ENCODE measurements at regions not wholly inside any gene's neighbourhood (a gene's known extent, or its start where the extent isn't known, plus 50 kb on each side); places are given as distances from the start of the nearest gene placed in this dataset.
"Not testable (repeated sequence)": the region's sequence is repeated elsewhere in the genome, so short reads cannot be mapped to it uniquely, and the experiment has no call there.

DNA sequence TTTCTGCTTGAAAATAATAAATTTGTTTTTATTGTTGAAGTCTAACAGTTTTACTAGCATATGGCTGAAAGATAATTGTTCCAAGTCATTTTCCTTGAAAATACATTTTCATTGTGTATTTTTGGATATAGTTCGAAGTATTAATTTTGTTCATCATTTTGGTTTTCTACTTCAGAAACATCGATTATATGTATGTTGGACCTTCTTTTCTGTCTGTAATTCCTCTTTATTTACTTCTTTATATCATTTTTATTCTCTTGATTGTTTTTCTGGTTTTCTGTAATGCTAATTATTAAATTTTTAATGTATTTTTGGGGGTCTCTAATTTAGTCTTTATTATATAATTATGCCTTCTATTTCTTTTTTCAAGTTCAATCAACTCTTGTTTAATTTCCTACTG lies 407.1 kb upstream of the FRG1 start:
- peak; percentile 29 for FAIRE-seq
- H3K9me3 ChIP-seq (ENCODE audit: control insufficient read depth in 2 of 3, insufficient read depth in 1 of 3, low read length in 3 of 3): peaks cover 0 to 14% (median 0%) of the 10 kb centered on the region in 3 donors

DNA sequence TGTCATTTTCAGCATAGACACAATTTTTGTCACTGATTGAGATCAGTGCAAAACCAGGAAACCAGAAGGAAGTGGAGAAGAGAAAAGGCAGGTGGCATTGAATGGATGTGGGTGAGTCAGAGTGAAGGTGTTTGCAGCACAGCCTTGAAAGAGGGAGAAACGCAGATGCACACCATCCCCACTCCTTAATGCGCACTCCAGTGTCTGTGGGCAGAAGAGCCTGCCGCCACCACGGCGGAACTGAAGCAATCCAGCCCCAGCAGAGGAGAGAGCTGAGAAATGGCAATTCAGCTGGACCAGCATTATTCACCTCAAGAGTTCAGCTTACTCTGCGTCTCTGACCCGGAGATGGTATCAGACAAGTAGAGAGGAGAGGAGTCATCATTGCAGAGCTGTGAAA lies 393.1 kb upstream of the FRG1 start:
- Histone ChIP-seq H3K27ac (ENCODE audit: low read depth in 2 of 2, low read length in 2 of 2) (no peak overlapping the region), H3K27me3 (ENCODE audit: control insufficient read depth, insufficient read depth, low read length) (no peaks in the 10 kb centered on the region), H3K4me3 (ENCODE audit: low read length in 3 of 3) (no peak overlapping the region), H3K9me3 (ENCODE audit: control insufficient read depth in 2 of 3, insufficient read depth in 1 of 3, low read length in 3 of 3) (no peaks in the 10 kb centered on the region), H3K36me3 (ENCODE audit: control insufficient read depth in 2 of 3, insufficient read depth in 3 of 3, low read length in 3 of 3) (no peaks in the 10 kb centered on the region), H3K4me1 (ENCODE audit: control insufficient read depth in 2 of 3, insufficient read depth in 2 of 3, low read depth in 1 of 3, low read length in 3 of 3) (no peaks in the 10 kb centered on the region), H3K9ac (ENCODE audit: low read length in 3 of 3) (no peak overlapping the region)
- no peak for TF ChIP-seq CTCF (IDR thresholded peaks at IDR 0.05; ENCODE audit: borderline replicate concordance, extremely low read depth, insufficient read depth)
- intact Hi-C loops (cut with DNase I): no loop called here
- no peak for FAIRE-seq
- no peak for DNase-seq

More for the DNA sequence above, 407.1 kb upstream of the FRG1 start:
- no peak for DNase-seq
- intact Hi-C loops (cut with DNase I): no loop called here
- H3K4me1 ChIP-seq (ENCODE audit: control insufficient read depth in 2 of 3, insufficient read depth in 2 of 3, low read depth in 1 of 3, low read length in 3 of 3): no peaks in the 10 kb centered on the region
- TF ChIP-seq CTCF (IDR thresholded peaks at IDR 0.05; ENCODE audit: borderline replicate concordance, extremely low read depth, insufficient read depth): no peak
- H3K27me3 ChIP-seq (ENCODE audit: control insufficient read depth, insufficient read depth, low read length): no peaks in the 10 kb centered on the region
- no peak overlapping the region for H3K9ac ChIP-seq (ENCODE audit: low read length in 3 of 3)
- no peak overlapping the region for H3K27ac ChIP-seq (ENCODE audit: low read depth in 2 of 2, low read length in 2 of 2)
- no peaks in the 10 kb centered on the region for H3K36me3 ChIP-seq (ENCODE audit: control insufficient read depth in 2 of 3, insufficient read depth in 3 of 3, low read length in 3 of 3)
- no peak overlapping the region for H3K4me3 ChIP-seq (ENCODE audit: low read length in 3 of 3)

GRCh38 chr4:189548484-189549125 lies 392.1 kb upstream of the FRG1 start:
- Histone ChIP-seq H3K27ac (ENCODE audit: low read depth in 2 of 2, low read length in 2 of 2) (no peak overlapping the region), H3K4me1 (ENCODE audit: control insufficient read depth in 2 of 3, insufficient read depth in 2 of 3, low read depth in 1 of 3, low read length in 3 of 3) (no peaks in the 10 kb centered on the region), H3K4me3 (ENCODE audit: low read length in 3 of 3) (no peak overlapping the region), H3K9ac (ENCODE audit: low read length in 3 of 3) (no peak overlapping the region), H3K27me3 (ENCODE audit: control insufficient read depth, insufficient read depth, low read length) (no peaks in the 10 kb centered on the region), H3K9me3 (ENCODE audit: control insufficient read depth in 2 of 3, insufficient read depth in 1 of 3, low read length in 3 of 3) (no peaks in the 10 kb centered on the region), H3K36me3 (ENCODE audit: control insufficient read depth in 2 of 3, insufficient read depth in 3 of 3, low read length in 3 of 3) (no peaks in the 10 kb centered on the region)
- FAIRE-seq: no peak
- peak in 4 of 5 donors; percentile 76 to 90 (median 82) for DNase-seq
- TF ChIP-seq CTCF (IDR thresholded peaks at IDR 0.05; ENCODE audit: borderline replicate concordance, extremely low read depth, insufficient read depth): no peak
- intact Hi-C loops (cut with DNase I): no loop called here

DNA sequence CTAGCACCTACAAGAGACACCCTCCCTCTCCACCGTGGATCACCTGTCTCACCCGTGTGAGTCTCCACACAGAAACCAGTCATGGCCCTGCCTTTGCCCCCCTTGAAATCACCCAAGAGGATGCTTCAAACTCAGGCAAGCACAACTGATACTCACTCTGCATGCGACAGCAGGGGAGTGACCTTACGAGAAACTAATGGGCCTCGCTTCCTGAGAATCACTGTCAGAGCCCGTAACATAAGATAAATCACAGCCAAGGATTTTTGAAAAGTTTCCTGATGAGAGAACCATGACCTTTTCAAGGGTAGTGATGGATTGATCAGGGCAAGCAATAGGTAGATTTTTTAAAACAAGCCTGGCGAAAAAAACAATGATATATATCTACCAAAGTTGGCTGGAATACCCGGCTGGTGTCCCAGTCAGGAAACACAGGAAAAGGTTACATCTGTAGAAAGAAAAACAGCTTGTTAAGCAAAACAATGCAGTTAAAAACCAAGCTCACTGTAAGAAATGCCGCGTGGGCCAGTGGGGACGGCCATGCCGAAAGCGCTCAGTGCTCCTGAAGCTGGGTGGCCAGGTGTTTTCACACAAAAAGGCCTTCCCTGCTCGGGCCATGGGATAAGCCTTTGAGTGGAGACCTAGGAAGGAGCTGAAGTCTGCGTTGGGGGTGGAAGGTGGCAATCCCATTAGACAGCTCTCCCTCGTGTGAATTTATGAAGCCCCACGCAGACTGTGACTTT lies 388.6 kb upstream of the FRG1 start:
- H3K27me3 ChIP-seq (ENCODE audit: control insufficient read depth, insufficient read depth, low read length); H3K9ac ChIP-seq (ENCODE audit: low read length in 3 of 3); H3K27ac ChIP-seq (ENCODE audit: low read depth in 2 of 2, low read length in 2 of 2); H3K4me1 ChIP-seq (ENCODE audit: control insufficient read depth in 2 of 3, insufficient read depth in 2 of 3, low read depth in 1 of 3, low read length in 3 of 3); H3K36me3 ChIP-seq (ENCODE audit: control insufficient read depth in 2 of 3, insufficient read depth in 3 of 3, low read length in 3 of 3); H3K4me3 ChIP-seq (ENCODE audit: low read length in 3 of 3); intact Hi-C loops (cut with DNase I); FAIRE-seq; H3K9me3 ChIP-seq (ENCODE audit: control insufficient read depth in 2 of 3, insufficient read depth in 1 of 3, low read length in 3 of 3): not testable (repeated sequence)
- peak in 3 of 5 donors; percentile 41 to 65 (median 64) for DNase-seq

DNA sequence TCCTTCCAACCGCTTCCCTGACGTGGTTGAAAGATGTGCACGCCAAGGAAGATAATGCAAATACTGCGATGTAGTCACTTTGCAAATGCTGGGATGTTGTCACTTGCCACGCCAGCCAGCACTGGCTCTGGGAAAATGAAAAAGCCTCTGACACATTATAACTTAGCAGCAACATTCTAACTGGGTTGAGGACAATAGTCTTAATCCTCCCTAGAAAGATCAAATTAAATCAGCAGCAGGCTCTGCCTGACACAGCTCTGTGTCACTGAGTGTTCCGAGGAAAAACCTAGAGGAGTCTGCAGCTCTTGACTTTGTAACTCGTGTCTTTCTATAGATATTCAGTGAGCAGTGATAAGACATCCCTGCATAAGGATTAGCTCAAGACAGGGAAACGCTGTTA lies 380.1 kb upstream of the FRG1 start:
- H3K27ac ChIP-seq (ENCODE audit: low read depth in 2 of 2, low read length in 2 of 2); FAIRE-seq; H3K9ac ChIP-seq (ENCODE audit: low read length in 3 of 3); H3K27me3 ChIP-seq (ENCODE audit: control insufficient read depth, insufficient read depth, low read length); DNase-seq; H3K36me3 ChIP-seq (ENCODE audit: control insufficient read depth in 2 of 3, insufficient read depth in 3 of 3, low read length in 3 of 3); H3K4me1 ChIP-seq (ENCODE audit: control insufficient read depth in 2 of 3, insufficient read depth in 2 of 3, low read depth in 1 of 3, low read length in 3 of 3); H3K4me3 ChIP-seq (ENCODE audit: low read length in 3 of 3); intact Hi-C loops (cut with DNase I); H3K9me3 ChIP-seq (ENCODE audit: control insufficient read depth in 2 of 3, insufficient read depth in 1 of 3, low read length in 3 of 3): not testable (repeated sequence)

- not testable (repeated sequence) for FAIRE-seq
These were observed 376.9 kb upstream of the FRG1 start for GRCh38 chr4:189563751-189564150.

More at GRCh38 chr4:189563751-189564150, 376.9 kb upstream of the FRG1 start:
- H3K4me3 ChIP-seq (ENCODE audit: low read length in 3 of 3); H3K9ac ChIP-seq (ENCODE audit: low read length in 3 of 3); H3K27me3 ChIP-seq (ENCODE audit: control insufficient read depth, insufficient read depth, low read length); H3K36me3 ChIP-seq (ENCODE audit: control insufficient read depth in 2 of 3, insufficient read depth in 3 of 3, low read length in 3 of 3); H3K9me3 ChIP-seq (ENCODE audit: control insufficient read depth in 2 of 3, insufficient read depth in 1 of 3, low read length in 3 of 3); H3K4me1 ChIP-seq (ENCODE audit: control insufficient read depth in 2 of 3, insufficient read depth in 2 of 3, low read depth in 1 of 3, low read length in 3 of 3); intact Hi-C loops (cut with DNase I); DNase-seq; H3K27ac ChIP-seq (ENCODE audit: low read depth in 2 of 2, low read length in 2 of 2): not testable (repeated sequence)
